Keratinocyte (primary cell): ENCODE measurements at regions not wholly inside any gene's neighbourhood (a gene's known extent, or its start where the extent isn't known, plus 50 kb on each side); places are given as distances from the start of the nearest gene placed in this dataset.

Experiments used
- CTCF ChIP-seq, 3 experiments: IDR thresholded peaks in 1 of 3; conservative IDR thresholded peaks in 1 of 3; optimal IDR thresholded peaks in 1 of 3; 2 replicates in 2 of 3; 3 replicates in 1 of 3; pipeline versions ENCODE3 to v1.5.1; 2011; ENCODE audit warnings: low read length in 3 of 3, mild to moderate bottlenecking in 3 of 3, moderate library complexity in 2 of 3, control low read depth in 1 of 3, inconsistent platforms in 1 of 3; ENCODE audit not compliant: insufficient read depth in 2 of 3; ENCODE audit errors: extremely low read depth in 1 of 3
- EZH2 ChIP-seq: IDR thresholded peaks from one replicate; pipeline ENCODE4 v1.6.1; 2012; ENCODE audit warnings: inconsistent platforms, mild to moderate bottlenecking, low read length, moderate library complexity

GRCh38 chr13:73827434-73827833, 306.8 kb downstream of the KLF12 start:
- TF ChIP-seq EZH2, result no peak
- no peak for TF ChIP-seq CTCF (optimal IDR thresholded peaks at IDR 0.05 in 1 of 3, IDR thresholded peaks at IDR 0.05 in 1 of 3, conservative IDR thresholded peaks at IDR 0.05 in 1 of 3; ENCODE audit: extremely low read depth in 1 of 3, insufficient read depth in 2 of 3, low read length in 3 of 3)
